ENCODE measurements at regions not wholly inside any gene's neighbourhood (a gene's known extent, or its start where the extent isn't known, plus 50 kb on each side); places are given as distances from the start of the nearest gene placed in this dataset.

- no peak for TF ChIP-seq CTCF (IDR thresholded peaks at IDR 0.05)
- no peak for TF ChIP-seq POLR2A (IDR thresholded peaks at IDR 0.05)
Observed at GRCh38 chr5:79865579-79865978, 125.5 kb downstream of the MTX3 start.

Measured in adrenal gland (tissue), 5 donors.